ENCODE measurements at regions not wholly inside any gene's neighbourhood (a gene's known extent, or its start where the extent isn't known, plus 50 kb on each side); places are given as distances from the start of the nearest gene placed in this dataset.

- Histone ChIP-seq H3K4me2 (no peak overlapping the region), H3K27ac (no peak overlapping the region), H3K4me1 (no peaks in the 10 kb centered on the region), H3K4me3 (no peak overlapping the region), H3K9me3 (0 out of 3 replicates have a peak, but pooled peaks cover 2% of the 10 kb centered on the region)
- 83% methylated on average over 8 of the region's 8 CpGs for WGBS (ENCODE audit: missing lambda C conversion rate)
- DNase-seq (ENCODE audit: low read depth in 1 of 2, low spot score in 1 of 2) (no peak), ATAC-seq (no peak), FAIRE-seq (no peak)
- no peak for TF ChIP-seq HMGXB4 (CRISPR knock-in tag; IDR thresholded peaks at IDR 0.05; ENCODE audit: borderline replicate concordance)
- no peak for TF ChIP-seq HEYL (CRISPR knock-in tag; IDR thresholded peaks at IDR 0.05)
- no peak for TF ChIP-seq CBX8 (IDR thresholded peaks at IDR 0.05)
- TF ChIP-seq POLR2AphosphoS2 (conservative IDR thresholded peaks at IDR 0.05; ENCODE audit: low read length), result no peak
- TF ChIP-seq REST (IDR thresholded peaks at IDR 0.05), result no peak
- no peak for TF ChIP-seq KDM1A (IDR thresholded peaks at IDR 0.05; ENCODE audit: low read depth)
- no peak for TF ChIP-seq PBX3 (IDR thresholded peaks at IDR 0.05)
- no peak for TF ChIP-seq ATOH8 (CRISPR knock-in tag; IDR thresholded peaks at IDR 0.05; ENCODE audit: low read depth)
- TF ChIP-seq MAX (IDR thresholded peaks at IDR 0.05), result no peak
- TF ChIP-seq SMC3 (IDR thresholded peaks at IDR 0.05), result no peak
- no peak for TF ChIP-seq ZFP36 (IDR thresholded peaks at IDR 0.05; ENCODE audit: borderline replicate concordance, partially characterized antibody)
- TF ChIP-seq CTCF (IDR thresholded peaks at IDR 0.05), result no peak
- TF ChIP-seq TFCP2L1 (CRISPR knock-in tag; IDR thresholded peaks at IDR 0.05), result no peak
- TF ChIP-seq HOXB13 (CRISPR knock-in tag; IDR thresholded peaks at IDR 0.05; ENCODE audit: low read depth), result no peak
- TF ChIP-seq FOSB (CRISPR knock-in tag; IDR thresholded peaks at IDR 0.05), result no peak
- no peak for TF ChIP-seq POLR2A (IDR thresholded peaks at IDR 0.05; ENCODE audit: low read length)
- TF ChIP-seq HOXB5 (CRISPR knock-in tag; IDR thresholded peaks at IDR 0.05), result no peak
- CTCF ChIA-PET, result interaction anchor here (1.3 kb wide), 1 partner anchor 11 kb away, joined by 3 read pairs; no protein-coding TSS in a partner anchor
- POLR2A ChIA-PET, result no interaction called here
These were observed 86.8 kb downstream of the SLC25A15 start for GRCh38 chr13:40876020-40876738.
